ENCODE measurements at regions not wholly inside any gene's neighbourhood (a gene's known extent, or its start where the extent isn't known, plus 50 kb on each side); places are given as distances from the start of the nearest gene placed in this dataset.

DNA sequence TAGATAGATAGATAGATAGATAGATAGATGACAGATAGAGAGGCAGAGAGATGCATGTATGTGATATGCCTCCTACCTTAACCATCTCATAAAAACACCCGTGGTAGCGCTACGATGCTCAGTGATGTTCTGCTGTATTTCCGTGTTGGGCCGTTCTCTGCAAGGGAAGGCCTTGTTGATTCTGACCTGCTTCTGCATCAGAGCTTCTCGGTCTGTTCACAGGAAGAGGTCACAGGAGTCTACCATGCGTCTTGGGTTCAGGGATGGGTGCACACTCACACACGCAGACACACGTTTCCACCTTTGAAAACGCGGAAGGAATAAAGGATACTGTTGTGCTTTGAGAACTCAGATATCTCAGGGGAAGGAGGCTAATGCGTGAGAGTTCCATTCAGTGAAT lies 316.9 kb downstream of the TEX29 start:
- intact Hi-C loops (cut with DNase I), result no loop called here
- DNase-seq (ENCODE audit: extremely low spot score), result no peak
- 91% methylated on average over 12 of the region's 12 CpGs for WGBS
- peaks cover 0 to 17% (median 0%) of the 10 kb centered on the region in 4 donors for H3K27me3 ChIP-seq
- no peaks in the 10 kb centered on the region for H3K9me3 ChIP-seq
- TF ChIP-seq POLR2AphosphoS5 (IDR thresholded peaks at IDR 0.05) (no peak), POLR2A (IDR thresholded peaks at IDR 0.05; ENCODE audit: low read depth) (no peak), EP300 (IDR thresholded peaks at IDR 0.05) (no peak)
- TF ChIP-seq, protein P1, sequence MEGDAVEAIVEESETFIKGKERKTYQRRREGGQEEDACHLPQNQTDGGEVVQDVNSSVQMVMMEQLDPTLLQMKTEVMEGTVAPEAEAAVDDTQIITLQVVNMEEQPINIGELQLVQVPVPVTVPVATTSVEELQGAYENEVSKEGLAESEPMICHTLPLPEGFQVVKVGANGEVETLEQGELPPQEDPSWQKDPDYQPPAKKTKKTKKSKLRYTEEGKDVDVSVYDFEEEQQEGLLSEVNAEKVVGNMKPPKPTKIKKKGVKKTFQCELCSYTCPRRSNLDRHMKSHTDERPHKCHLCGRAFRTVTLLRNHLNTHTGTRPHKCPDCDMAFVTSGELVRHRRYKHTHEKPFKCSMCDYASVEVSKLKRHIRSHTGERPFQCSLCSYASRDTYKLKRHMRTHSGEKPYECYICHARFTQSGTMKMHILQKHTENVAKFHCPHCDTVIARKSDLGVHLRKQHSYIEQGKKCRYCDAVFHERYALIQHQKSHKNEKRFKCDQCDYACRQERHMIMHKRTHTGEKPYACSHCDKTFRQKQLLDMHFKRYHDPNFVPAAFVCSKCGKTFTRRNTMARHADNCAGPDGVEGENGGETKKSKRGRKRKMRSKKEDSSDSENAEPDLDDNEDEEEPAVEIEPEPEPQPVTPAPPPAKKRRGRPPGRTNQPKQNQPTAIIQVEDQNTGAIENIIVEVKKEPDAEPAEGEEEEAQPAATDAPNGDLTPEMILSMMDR (IDR thresholded peaks at IDR 0.05), result no peak
- no peak overlapping the region for H3K27ac ChIP-seq (replicated peaks in 1 of 4)
- no peak overlapping the region for H3K4me3 ChIP-seq
- no peaks in the 10 kb centered on the region for H3K36me3 ChIP-seq
- no peaks in the 10 kb centered on the region for H3K4me1 ChIP-seq

DNA sequence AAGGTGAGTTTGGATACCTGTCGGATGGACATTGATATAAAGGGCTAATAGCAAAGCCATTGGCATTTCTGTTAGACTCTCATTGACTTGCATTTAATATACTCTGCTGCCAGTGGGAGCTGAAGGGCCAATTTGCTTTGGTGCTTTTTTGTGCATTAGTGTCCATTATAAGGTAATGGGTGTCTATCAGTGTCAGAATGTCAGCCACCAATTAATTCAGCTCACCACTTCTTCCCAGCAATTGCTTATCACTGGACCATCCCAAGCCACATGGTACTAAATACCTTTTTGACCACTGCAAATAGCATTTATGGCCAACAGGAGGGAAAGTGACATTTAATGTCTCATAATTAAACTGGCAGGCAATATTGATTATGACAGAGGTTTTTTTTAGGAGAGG lies 317.8 kb downstream of the TEX29 start:
- Histone ChIP-seq H3K4me1 (no peaks in the 10 kb centered on the region), H3K27ac (replicated peaks in 1 of 4) (no peak overlapping the region), H3K36me3 (no peaks in the 10 kb centered on the region), H3K4me3 (no peak overlapping the region), H3K9me3 (no peaks in the 10 kb centered on the region), H3K27me3 (peaks cover 0 to 17% (median 0%) of the 10 kb centered on the region in 4 donors)
- WGBS, result 100% methylated on average over 1 of the region's 1 CpG
- TF ChIP-seq EP300 (IDR thresholded peaks at IDR 0.05), result no peak
- no peak for TF ChIP-seq POLR2A (IDR thresholded peaks at IDR 0.05; ENCODE audit: low read depth)
- TF ChIP-seq POLR2AphosphoS5 (IDR thresholded peaks at IDR 0.05), result no peak
- TF ChIP-seq, protein P1 (IDR thresholded peaks at IDR 0.05), result no peak
- intact Hi-C loops (cut with DNase I), result no loop called here
- DNase-seq (ENCODE audit: extremely low spot score), result no peak

DNA sequence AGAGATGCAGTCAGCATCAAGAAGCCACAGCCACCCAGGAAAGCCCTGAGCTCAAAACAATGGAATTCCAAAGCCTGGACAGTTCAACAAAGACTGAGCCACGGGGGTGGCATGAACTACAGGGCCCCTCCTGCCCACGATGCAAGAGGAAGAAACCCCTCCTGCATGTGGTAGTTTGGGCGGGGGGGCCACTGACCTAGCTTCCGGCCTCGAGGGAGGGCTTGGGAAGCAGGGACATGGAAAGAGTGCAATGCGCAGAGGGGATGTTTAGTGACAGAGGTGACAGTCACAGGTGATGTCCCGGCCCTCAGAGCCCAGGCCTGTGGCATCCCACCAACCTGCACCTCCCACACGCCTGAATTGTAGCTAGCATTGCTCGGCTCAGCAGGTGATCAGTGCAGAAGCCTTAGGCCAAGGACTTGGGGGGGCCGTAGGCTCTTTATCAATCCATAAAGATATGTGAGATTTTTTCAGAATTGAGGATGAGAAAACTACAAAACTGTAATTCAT lies 318.8 kb downstream of the TEX29 start:
- intact Hi-C loops (cut with DNase I), result no loop called here
- no peak overlapping the region for H3K4me3 ChIP-seq
- DNase-seq (ENCODE audit: extremely low spot score), result no peak
- 70% methylated on average over 8 of the region's 10 CpGs for WGBS
- H3K27ac ChIP-seq (replicated peaks in 1 of 4), result no peak overlapping the region
- peaks cover 0 to 17% (median 0%) of the 10 kb centered on the region in 4 donors for H3K27me3 ChIP-seq
- H3K9me3 ChIP-seq, result no peaks in the 10 kb centered on the region
- TF ChIP-seq, protein P1 (IDR thresholded peaks at IDR 0.05), result no peak
- TF ChIP-seq POLR2AphosphoS5 (IDR thresholded peaks at IDR 0.05) (no peak), EP300 (IDR thresholded peaks at IDR 0.05) (no peak), POLR2A (IDR thresholded peaks at IDR 0.05; ENCODE audit: low read depth) (no peak)
- no peaks in the 10 kb centered on the region for H3K36me3 ChIP-seq
- no peaks in the 10 kb centered on the region for H3K4me1 ChIP-seq

DNA sequence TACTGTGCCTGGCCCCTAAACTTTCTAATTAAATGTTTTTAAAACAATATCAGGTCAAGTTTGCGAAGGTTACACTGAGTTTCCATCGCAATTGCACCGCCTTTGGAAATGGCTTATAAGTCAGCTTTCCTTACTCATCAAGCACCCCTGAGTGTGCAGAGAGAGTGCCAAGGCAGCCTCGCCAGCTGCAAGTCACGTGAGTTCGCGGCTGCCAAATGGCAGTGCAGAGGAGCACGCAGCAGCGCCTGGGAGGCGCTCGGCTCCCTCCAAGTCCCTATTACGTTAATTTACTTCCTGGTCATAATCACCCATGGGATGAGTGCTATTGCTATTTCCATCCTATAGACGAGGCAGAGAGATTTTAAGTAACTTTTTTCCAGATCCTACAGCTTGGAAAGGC lies 319.6 kb downstream of the TEX29 start:
- no peak overlapping the region for H3K27ac ChIP-seq (replicated peaks in 1 of 4)

More for the DNA sequence above, 319.6 kb downstream of the TEX29 start:
- Histone ChIP-seq H3K9me3 (no peaks in the 10 kb centered on the region), H3K27me3 (peaks cover 0 to 21% (median 0%) of the 10 kb centered on the region in 4 donors), H3K4me3 (no peak overlapping the region), H3K4me1 (no peaks in the 10 kb centered on the region), H3K36me3 (no peaks in the 10 kb centered on the region)
- TF ChIP-seq POLR2AphosphoS5 (IDR thresholded peaks at IDR 0.05) (no peak), POLR2A (IDR thresholded peaks at IDR 0.05; ENCODE audit: low read depth) (no peak), EP300 (IDR thresholded peaks at IDR 0.05) (no peak)
- TF ChIP-seq, protein P1 (IDR thresholded peaks at IDR 0.05), result no peak
- WGBS, result 71% methylated on average over 13 of the region's 13 CpGs
- DNase-seq (ENCODE audit: extremely low spot score), result no peak
- intact Hi-C loops (cut with DNase I), result no loop called here

All from esophagus muscularis mucosa (tissue), 4 donors.